BLaER1 treated with 17β-estradiol and CSF1 and Interleukin-3, amounts not matched to agents 10 nM and 100 nM (cell line): ENCODE measurements at regions not wholly inside any gene's neighbourhood (a gene's known extent, or its start where the extent isn't known, plus 50 kb on each side); places are given as distances from the start of the nearest gene placed in this dataset.

ENCODE experiments used
- H3K27ac ChIP-seq, 11 experiments: shearing (Covaris generic); formaldehyde crosslinking; 2 replicates each; pipeline ENCODE4 v1.8.1; 2022
- H3K27me3 ChIP-seq, 11 experiments: shearing (Covaris generic); formaldehyde crosslinking; 2 replicates each; pipeline ENCODE4 v1.8.1; 2022
- H3K36me3 ChIP-seq, 11 experiments: shearing (Covaris generic); formaldehyde crosslinking; 2 replicates each; pipeline ENCODE4 v1.8.1; 2022
- H3K4me1 ChIP-seq, 10 experiments: shearing (Covaris generic); formaldehyde crosslinking; 2 replicates each; pipeline ENCODE4 v1.8.1; 2022
- H3K4me2 ChIP-seq, 11 experiments: shearing (Covaris generic); formaldehyde crosslinking; 2 replicates each; pipeline ENCODE4 v1.8.1; 2022
- H3K4me3 ChIP-seq, 10 experiments: shearing (Covaris generic); formaldehyde crosslinking; 2 replicates each; pipeline ENCODE4 v1.8.1; 2022
- H3K9ac ChIP-seq, 11 experiments: shearing (Covaris generic); formaldehyde crosslinking; 2 replicates each; pipeline ENCODE4 v1.8.1; 2022
- H3K9me3 ChIP-seq, 11 experiments: shearing (Covaris generic); formaldehyde crosslinking; replicated peaks in 1 of 11; 2 replicates each; pipeline ENCODE4 v1.8.1; 2022
- H4K20me1 ChIP-seq, 11 experiments: shearing (Covaris generic); formaldehyde crosslinking; 2 replicates each; pipeline ENCODE4 v1.8.1; 2022
- Cebpa-rat ChIP-seq, 11 experiments: shearing (Covaris generic); IDR thresholded peaks; 2 replicates each; pipeline ENCODE4 v1.8.1; 2022

- H3K4me2 ChIP-seq = no peak overlapping the region
- TF ChIP-seq Cebpa-rat (IDR thresholded peaks at IDR 0.05) = no peak
Measured at GRCh38 chr4:60744767-60745166, 455.4 kb upstream of the ADGRL3 start.

GRCh38 chr4:60745800-60746571 is 454.1 kb upstream of the ADGRL3 start:
- TF ChIP-seq Cebpa-rat (IDR thresholded peaks at IDR 0.05) = no peak

More at GRCh38 chr4:60744767-60745166, 455.4 kb upstream of the ADGRL3 start:
- Histone ChIP-seq H3K9me3 (peaks cover 0 to 8% (median 0%) of the 10 kb centered on the region in 11 experiments; a peak in 4 of 22 replicates), H3K9ac (no peak overlapping the region), H3K4me3 (no peak overlapping the region), H3K36me3 (no peaks in the 10 kb centered on the region), H3K27ac (no peak overlapping the region), H3K27me3 (no peaks in the 10 kb centered on the region), H3K4me1 (no peaks in the 10 kb centered on the region), H4K20me1 (no peaks in the 10 kb centered on the region)

GRCh38 chr4:60750962-60751361 is 449.2 kb upstream of the ADGRL3 start:
- peaks cover 0 to 8% (median 0%) of the 10 kb centered on the region in 11 experiments; a peak in 4 of 22 replicates for H3K9me3 ChIP-seq
- TF ChIP-seq Cebpa-rat (IDR thresholded peaks at IDR 0.05) = peak in 3 of 11 experiments; percentile 11 to 42 (median 24); a peak in 3 of 22 replicates
- H3K4me1 ChIP-seq = no peaks in the 10 kb centered on the region; a peak in 1 of 20 replicates
- H3K9ac ChIP-seq = no peak overlapping the region
- H3K27me3 ChIP-seq = no peaks in the 10 kb centered on the region
- H3K36me3 ChIP-seq = no peaks in the 10 kb centered on the region
- H3K4me2 ChIP-seq = no peak overlapping the region
- H4K20me1 ChIP-seq = no peaks in the 10 kb centered on the region
- no peak overlapping the region for H3K27ac ChIP-seq
- H3K4me3 ChIP-seq = no peak overlapping the region

More at GRCh38 chr4:60745800-60746571, 454.1 kb upstream of the ADGRL3 start:
- Histone ChIP-seq H3K27me3 (no peaks in the 10 kb centered on the region), H3K9me3 (peaks cover 0 to 8% (median 0%) of the 10 kb centered on the region in 11 experiments; a peak in 4 of 22 replicates), H3K36me3 (no peaks in the 10 kb centered on the region), H4K20me1 (no peaks in the 10 kb centered on the region), H3K9ac (no peak overlapping the region), H3K4me1 (no peaks in the 10 kb centered on the region), H3K4me3 (no peak overlapping the region), H3K4me2 (no peak overlapping the region), H3K27ac (no peak overlapping the region)

DNA sequence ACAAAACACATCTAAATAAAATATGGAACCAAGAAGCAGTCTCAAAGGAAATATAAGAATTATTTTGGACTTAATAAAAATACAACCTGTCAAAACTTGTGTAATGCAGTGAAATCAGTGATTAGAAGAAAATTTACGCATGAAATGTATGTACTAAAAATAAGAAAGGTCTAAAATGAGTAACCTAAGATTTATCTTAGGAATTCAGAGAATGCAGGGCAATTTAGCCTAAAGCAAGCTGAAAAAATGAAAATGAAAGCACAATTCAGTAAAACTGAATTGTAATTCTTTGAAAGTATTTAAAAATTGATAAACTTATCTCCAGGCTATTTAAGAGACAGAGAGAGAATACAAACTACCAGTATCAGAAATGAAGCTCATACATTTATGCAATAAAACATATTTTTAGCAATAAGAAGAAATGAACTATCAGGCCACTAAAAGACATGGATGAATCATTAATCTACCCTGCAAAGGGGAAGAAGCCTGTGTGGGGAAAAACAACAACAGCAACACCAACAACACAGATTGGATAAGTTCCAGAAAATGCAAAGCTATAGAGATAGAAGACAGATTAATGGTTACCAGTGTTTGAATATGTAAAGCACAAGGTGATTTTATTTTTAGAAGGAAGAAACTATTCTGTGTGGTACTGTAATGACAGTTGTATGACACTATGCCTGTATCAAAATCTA is 442.0 kb upstream of the ADGRL3 start:
- no peak overlapping the region for H3K9ac ChIP-seq
- no peak overlapping the region for H3K4me2 ChIP-seq
- no peaks in the 10 kb centered on the region for H3K36me3 ChIP-seq
- peaks cover 0 to 10% (median 0%) of the 10 kb centered on the region in 11 experiments; a peak in 3 of 22 replicates for H3K9me3 ChIP-seq
- peaks cover 0 to 6% (median 0%) of the 10 kb centered on the region in 10 experiments; a peak in 1 of 20 replicates for H3K4me1 ChIP-seq
- H3K4me3 ChIP-seq = no peak overlapping the region
- TF ChIP-seq Cebpa-rat (IDR thresholded peaks at IDR 0.05) = no peak
- H4K20me1 ChIP-seq = no peaks in the 10 kb centered on the region
- H3K27ac ChIP-seq = no peak overlapping the region
- no peaks in the 10 kb centered on the region for H3K27me3 ChIP-seq

- no peak overlapping the region for H3K4me3 ChIP-seq
Measured at GRCh38 chr4:60759518-60760245, 440.4 kb upstream of the ADGRL3 start.

GRCh38 chr4:60780874-60781273 is 419.3 kb upstream of the ADGRL3 start:
- no peaks in the 10 kb centered on the region for H3K4me1 ChIP-seq
- H3K9ac ChIP-seq = no peak overlapping the region
- no peaks in the 10 kb centered on the region for H3K36me3 ChIP-seq
- no peaks in the 10 kb centered on the region for H3K9me3 ChIP-seq
- no peaks in the 10 kb centered on the region for H3K27me3 ChIP-seq
- H3K4me3 ChIP-seq = no peak overlapping the region
- no peaks in the 10 kb centered on the region for H4K20me1 ChIP-seq
- no peak overlapping the region for H3K4me2 ChIP-seq
- no peak overlapping the region for H3K27ac ChIP-seq
- no peak for TF ChIP-seq Cebpa-rat (IDR thresholded peaks at IDR 0.05)

More at GRCh38 chr4:60759518-60760245, 440.4 kb upstream of the ADGRL3 start:
- H3K4me2 ChIP-seq = no peak overlapping the region
- peaks cover 0 to 10% (median 0%) of the 10 kb centered on the region in 11 experiments; a peak in 3 of 22 replicates for H3K9me3 ChIP-seq
- H3K4me1 ChIP-seq = peaks cover 0 to 6% (median 0%) of the 10 kb centered on the region in 10 experiments; a peak in 1 of 20 replicates
- H3K9ac ChIP-seq = no peak overlapping the region
- no peaks in the 10 kb centered on the region for H3K27me3 ChIP-seq
- no peak overlapping the region for H3K27ac ChIP-seq
- no peaks in the 10 kb centered on the region for H3K36me3 ChIP-seq
- no peaks in the 10 kb centered on the region for H4K20me1 ChIP-seq
- no peak for TF ChIP-seq Cebpa-rat (IDR thresholded peaks at IDR 0.05)

DNA sequence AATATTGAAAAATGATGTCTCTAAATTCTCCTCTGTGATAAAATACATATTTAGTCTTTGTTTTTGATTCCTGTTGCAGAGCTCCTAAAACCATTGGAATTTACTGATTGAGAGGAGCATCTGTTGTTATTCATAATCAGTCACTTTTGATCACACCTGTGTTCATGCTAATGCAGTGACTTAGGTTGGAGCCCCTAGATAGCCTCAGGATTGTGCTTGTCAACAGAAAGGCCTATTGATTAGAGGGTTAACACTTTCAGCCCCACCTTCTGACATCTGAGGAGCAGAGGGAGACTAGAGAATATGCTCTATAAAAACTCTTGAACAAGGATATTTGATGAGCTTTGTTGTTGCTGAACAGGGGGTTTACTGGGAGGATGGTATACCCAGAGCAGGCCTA is 409.5 kb upstream of the ADGRL3 start:
- TF ChIP-seq Cebpa-rat (IDR thresholded peaks at IDR 0.05) = no peak
- H3K4me2 ChIP-seq = no peak overlapping the region
- no peaks in the 10 kb centered on the region for H3K9me3 ChIP-seq
- no peaks in the 10 kb centered on the region for H3K4me1 ChIP-seq
- H3K4me3 ChIP-seq = no peak overlapping the region
- no peak overlapping the region for H3K27ac ChIP-seq
- H3K9ac ChIP-seq = no peak overlapping the region
- no peaks in the 10 kb centered on the region for H3K27me3 ChIP-seq
- no peaks in the 10 kb centered on the region for H3K36me3 ChIP-seq
- H4K20me1 ChIP-seq = no peaks in the 10 kb centered on the region

- Histone ChIP-seq H3K4me2 (no peak overlapping the region), H3K36me3 (no peaks in the 10 kb centered on the region), H3K27me3 (no peaks in the 10 kb centered on the region), H3K27ac (no peak overlapping the region), H3K9ac (no peak overlapping the region), H3K9me3 (no peaks in the 10 kb centered on the region), H3K4me1 (no peaks in the 10 kb centered on the region), H3K4me3 (no peak overlapping the region), H4K20me1 (no peaks in the 10 kb centered on the region)
- no peak for TF ChIP-seq Cebpa-rat (IDR thresholded peaks at IDR 0.05)
Measured at GRCh38 chr4:60794372-60794771, 405.8 kb upstream of the ADGRL3 start.

DNA sequence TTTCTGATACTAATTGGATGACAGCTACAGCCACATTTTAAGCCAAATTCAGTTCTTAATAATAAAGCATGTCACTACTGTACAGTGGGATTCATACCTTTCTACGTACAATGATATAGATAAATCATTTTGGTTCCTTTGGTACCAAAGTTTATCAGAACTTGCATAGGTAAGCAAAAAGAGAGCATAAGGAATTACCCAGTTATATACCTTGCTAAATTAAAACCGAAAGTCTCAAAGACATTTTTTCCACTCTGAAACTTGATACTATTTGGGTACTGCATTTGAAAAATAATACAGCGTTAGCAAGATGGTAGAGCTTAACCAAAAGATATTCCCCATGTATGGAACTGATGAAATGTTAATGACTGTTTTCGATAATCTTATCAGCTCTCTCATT is 400.9 kb upstream of the ADGRL3 start:
- Histone ChIP-seq H3K27ac (no peak overlapping the region), H4K20me1 (no peaks in the 10 kb centered on the region), H3K9ac (no peak overlapping the region), H3K4me2 (no peak overlapping the region), H3K4me3 (no peak overlapping the region), H3K4me1 (no peaks in the 10 kb centered on the region), H3K9me3 (no peaks in the 10 kb centered on the region), H3K36me3 (no peaks in the 10 kb centered on the region), H3K27me3 (no peaks in the 10 kb centered on the region)
- no peak for TF ChIP-seq Cebpa-rat (IDR thresholded peaks at IDR 0.05)
